Stomach (tissue), 4 donors: ENCODE measurements at regions not wholly inside any gene's neighbourhood (a gene's known extent, or its start where the extent isn't known, plus 50 kb on each side); places are given as distances from the start of the nearest gene placed in this dataset.

ENCODE experiments used
- CTCF ChIP-seq, 7 experiments: fragments of 450-650 bp in 4 of 7; fragments of 200-600 bp in 3 of 7; sonication (generic) in 3 of 7; IDR thresholded peaks; one replicate each; pipeline ENCODE4 v1.5.1; 2016 to 2019; ENCODE audit warnings: antibody characterized with exemption in 7 of 7, control low read depth in 2 of 7, mild to moderate bottlenecking in 1 of 7
- POLR2A ChIP-seq, 4 donors: fragments of 450-650 bp; IDR thresholded peaks; one replicate each; pipeline ENCODE4 v1.6.1; 2016; ENCODE audit warnings: antibody characterized with exemption in 4 of 4, control low read depth in 2 of 4, mild to moderate bottlenecking in 1 of 4, moderate library complexity in 1 of 4

GRCh38 chrX:150199181-150199580, 163.9 kb upstream of the MAMLD1 start:
- no peak for TF ChIP-seq POLR2A (IDR thresholded peaks at IDR 0.05)
- TF ChIP-seq CTCF (IDR thresholded peaks at IDR 0.05): no peak
